ENCODE measurements at regions not wholly inside any gene's neighbourhood (a gene's known extent, or its start where the extent isn't known, plus 50 kb on each side); places are given as distances from the start of the nearest gene placed in this dataset.

DNA sequence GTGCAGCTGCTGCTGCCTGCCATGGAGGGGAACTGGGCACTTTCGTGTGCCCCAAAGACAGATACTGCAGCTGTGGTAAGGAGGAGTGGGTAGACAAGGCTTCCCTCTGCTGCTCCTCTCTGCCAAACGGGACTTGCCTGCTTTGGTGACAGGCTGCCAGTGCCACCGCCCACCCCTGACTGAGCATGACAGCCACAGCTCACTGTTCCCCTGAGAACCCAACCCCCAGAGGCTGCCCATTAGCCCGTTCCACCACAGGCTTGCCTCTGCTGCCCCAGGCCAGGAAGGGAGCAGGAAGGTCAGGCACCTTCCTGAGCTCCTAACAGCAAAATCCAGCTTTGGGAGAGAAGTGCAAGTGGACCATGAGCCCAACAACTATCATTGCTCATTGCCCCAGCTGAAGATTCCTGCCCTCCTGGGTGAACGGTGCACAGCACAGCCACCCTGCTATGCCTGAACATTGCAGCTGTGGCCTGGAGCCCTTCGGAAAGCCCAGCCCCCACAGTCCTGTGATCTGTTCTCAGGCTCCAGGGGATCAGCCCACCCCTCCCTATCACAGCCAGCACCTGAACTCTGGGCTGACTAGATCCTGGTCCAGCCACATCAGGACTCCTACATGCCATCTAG lies 58.7 kb upstream of the ANTXRL start:
- TF ChIP-seq, protein P1, sequence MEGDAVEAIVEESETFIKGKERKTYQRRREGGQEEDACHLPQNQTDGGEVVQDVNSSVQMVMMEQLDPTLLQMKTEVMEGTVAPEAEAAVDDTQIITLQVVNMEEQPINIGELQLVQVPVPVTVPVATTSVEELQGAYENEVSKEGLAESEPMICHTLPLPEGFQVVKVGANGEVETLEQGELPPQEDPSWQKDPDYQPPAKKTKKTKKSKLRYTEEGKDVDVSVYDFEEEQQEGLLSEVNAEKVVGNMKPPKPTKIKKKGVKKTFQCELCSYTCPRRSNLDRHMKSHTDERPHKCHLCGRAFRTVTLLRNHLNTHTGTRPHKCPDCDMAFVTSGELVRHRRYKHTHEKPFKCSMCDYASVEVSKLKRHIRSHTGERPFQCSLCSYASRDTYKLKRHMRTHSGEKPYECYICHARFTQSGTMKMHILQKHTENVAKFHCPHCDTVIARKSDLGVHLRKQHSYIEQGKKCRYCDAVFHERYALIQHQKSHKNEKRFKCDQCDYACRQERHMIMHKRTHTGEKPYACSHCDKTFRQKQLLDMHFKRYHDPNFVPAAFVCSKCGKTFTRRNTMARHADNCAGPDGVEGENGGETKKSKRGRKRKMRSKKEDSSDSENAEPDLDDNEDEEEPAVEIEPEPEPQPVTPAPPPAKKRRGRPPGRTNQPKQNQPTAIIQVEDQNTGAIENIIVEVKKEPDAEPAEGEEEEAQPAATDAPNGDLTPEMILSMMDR (IDR thresholded peaks at IDR 0.05; ENCODE audit: insufficient read depth, low read depth, low read length), result no peak
- TF ChIP-seq EZH2 (IDR thresholded peaks at IDR 0.05; ENCODE audit: insufficient read depth, low read length), result no peak
